Mammary epithelial cell (primary cell): ENCODE measurements at regions not wholly inside any gene's neighbourhood (a gene's known extent, or its start where the extent isn't known, plus 50 kb on each side); places are given as distances from the start of the nearest gene placed in this dataset.

Experiments
- CTCF ChIP-seq, 2 donors: IDR thresholded peaks in 1 of 2; conservative IDR thresholded peaks in 1 of 2; 2 replicates each; pipeline ENCODE4 v1.5.1; 2011 to 2012; ENCODE audit warnings: inconsistent platforms in 2 of 2, low read length in 2 of 2, mild to moderate bottlenecking in 2 of 2, control low read depth in 1 of 2, low read depth in 1 of 2; ENCODE audit not compliant: insufficient read depth in 1 of 2; ENCODE audit errors: extremely low read depth in 1 of 2
- EZH2 ChIP-seq: IDR thresholded peaks from 2 replicates; pipeline ENCODE4 v1.6.1; 2012; ENCODE audit warnings: low read length, inconsistent platforms, borderline replicate concordance

GRCh38 chr15:29937956-29938355 is 115.7 kb upstream of the TJP1 start:
- no peak for TF ChIP-seq CTCF (conservative IDR thresholded peaks at IDR 0.05 in 1 of 2, IDR thresholded peaks at IDR 0.05 in 1 of 2; ENCODE audit: extremely low read depth in 1 of 2, insufficient read depth in 1 of 2, low read depth in 1 of 2, low read length in 2 of 2)
- TF ChIP-seq EZH2, result no peak
